ENCODE measurements at regions not wholly inside any gene's neighbourhood (a gene's known extent, or its start where the extent isn't known, plus 50 kb on each side); places are given as distances from the start of the nearest gene placed in this dataset.

DNA sequence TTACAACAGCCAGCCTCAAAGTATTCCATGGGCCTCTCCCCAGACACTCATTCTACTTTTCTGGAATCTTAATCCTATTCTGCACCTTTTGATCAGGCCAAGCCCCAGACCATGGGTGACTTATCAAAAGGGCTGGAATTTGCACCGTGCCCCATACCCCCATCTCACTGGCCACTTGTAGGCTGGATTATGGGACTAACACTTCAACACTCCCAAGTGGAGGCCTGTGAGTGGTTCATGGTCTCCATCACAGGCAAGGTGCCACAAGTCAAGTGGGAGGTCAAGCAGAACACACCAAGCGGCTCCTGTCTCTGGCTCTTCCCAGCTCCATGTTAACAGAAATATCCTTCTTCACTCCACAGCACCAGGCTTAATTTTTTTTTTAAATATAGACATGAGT lies 212.3 kb upstream of the HEY2 start:
- H3K4me2 ChIP-seq: no peak overlapping the region
- H3K9me2 ChIP-seq: no peaks in the 10 kb centered on the region
- TF ChIP-seq EZH2phosphoT487 (IDR thresholded peaks at IDR 0.05; ENCODE audit: borderline replicate concordance, low read depth) (no peak), EP300 (IDR thresholded peaks at IDR 0.05; ENCODE audit: borderline replicate concordance in 1 of 2, low read depth in 1 of 2, low read length in 1 of 2) (no peak), RCOR1 (IDR thresholded peaks at IDR 0.05; ENCODE audit: low read length) (no peak), RFX5 (IDR thresholded peaks at IDR 0.05; ENCODE audit: low read length) (no peak)
- TF ChIP-seq, protein P1, sequence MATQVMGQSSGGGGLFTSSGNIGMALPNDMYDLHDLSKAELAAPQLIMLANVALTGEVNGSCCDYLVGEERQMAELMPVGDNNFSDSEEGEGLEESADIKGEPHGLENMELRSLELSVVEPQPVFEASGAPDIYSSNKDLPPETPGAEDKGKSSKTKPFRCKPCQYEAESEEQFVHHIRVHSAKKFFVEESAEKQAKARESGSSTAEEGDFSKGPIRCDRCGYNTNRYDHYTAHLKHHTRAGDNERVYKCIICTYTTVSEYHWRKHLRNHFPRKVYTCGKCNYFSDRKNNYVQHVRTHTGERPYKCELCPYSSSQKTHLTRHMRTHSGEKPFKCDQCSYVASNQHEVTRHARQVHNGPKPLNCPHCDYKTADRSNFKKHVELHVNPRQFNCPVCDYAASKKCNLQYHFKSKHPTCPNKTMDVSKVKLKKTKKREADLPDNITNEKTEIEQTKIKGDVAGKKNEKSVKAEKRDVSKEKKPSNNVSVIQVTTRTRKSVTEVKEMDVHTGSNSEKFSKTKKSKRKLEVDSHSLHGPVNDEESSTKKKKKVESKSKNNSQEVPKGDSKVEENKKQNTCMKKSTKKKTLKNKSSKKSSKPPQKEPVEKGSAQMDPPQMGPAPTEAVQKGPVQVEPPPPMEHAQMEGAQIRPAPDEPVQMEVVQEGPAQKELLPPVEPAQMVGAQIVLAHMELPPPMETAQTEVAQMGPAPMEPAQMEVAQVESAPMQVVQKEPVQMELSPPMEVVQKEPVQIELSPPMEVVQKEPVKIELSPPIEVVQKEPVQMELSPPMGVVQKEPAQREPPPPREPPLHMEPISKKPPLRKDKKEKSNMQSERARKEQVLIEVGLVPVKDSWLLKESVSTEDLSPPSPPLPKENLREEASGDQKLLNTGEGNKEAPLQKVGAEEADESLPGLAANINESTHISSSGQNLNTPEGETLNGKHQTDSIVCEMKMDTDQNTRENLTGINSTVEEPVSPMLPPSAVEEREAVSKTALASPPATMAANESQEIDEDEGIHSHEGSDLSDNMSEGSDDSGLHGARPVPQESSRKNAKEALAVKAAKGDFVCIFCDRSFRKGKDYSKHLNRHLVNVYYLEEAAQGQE (IDR thresholded peaks at IDR 0.05; ENCODE audit: low read depth, low read length): no peak
- H3K4me1 ChIP-seq (ENCODE audit: control insufficient read depth in 1 of 2, insufficient read depth in 2 of 2, low read depth in 1 of 2, low read length in 1 of 2): no peaks in the 10 kb centered on the region
- DNase-seq: no peak
- H3K79me2 ChIP-seq (ENCODE audit: insufficient read depth): no peaks in the 10 kb centered on the region
- ChIA-PET POLR2A (no interaction called here), CTCF (no interaction called here)
- no peak overlapping the region for H3K4me3 ChIP-seq (ENCODE audit: low read depth in 2 of 2, low read length in 1 of 2)
- H3K27me3 ChIP-seq (ENCODE audit: insufficient read depth): peaks cover 14% of the 10 kb centered on the region; the same call in 1 of the 2 replicates
- no peaks in the 10 kb centered on the region for H3K9me3 ChIP-seq
- H3F3A ChIP-seq (replicated peaks; ENCODE audit: insufficient read depth): no peaks in the 10 kb centered on the region
- H2AFZ ChIP-seq (ENCODE audit: low read depth): no peak overlapping the region
- no peaks in the 10 kb centered on the region for H3K36me3 ChIP-seq (replicated peaks in 1 of 2; ENCODE audit: control insufficient read depth in 1 of 2, insufficient read depth in 2 of 2, low read length in 1 of 2)
- WGBS (ENCODE audit: low lambda C conversion rate): 8% methylated on average over 2 of the region's 2 CpGs
- H3K9ac ChIP-seq: no peak overlapping the region
- no peak overlapping the region for H3K27ac ChIP-seq (ENCODE audit: low read depth in 2 of 2, low read length in 1 of 2)
- no peaks in the 10 kb centered on the region for H4K20me1 ChIP-seq (ENCODE audit: insufficient read depth)

DNA sequence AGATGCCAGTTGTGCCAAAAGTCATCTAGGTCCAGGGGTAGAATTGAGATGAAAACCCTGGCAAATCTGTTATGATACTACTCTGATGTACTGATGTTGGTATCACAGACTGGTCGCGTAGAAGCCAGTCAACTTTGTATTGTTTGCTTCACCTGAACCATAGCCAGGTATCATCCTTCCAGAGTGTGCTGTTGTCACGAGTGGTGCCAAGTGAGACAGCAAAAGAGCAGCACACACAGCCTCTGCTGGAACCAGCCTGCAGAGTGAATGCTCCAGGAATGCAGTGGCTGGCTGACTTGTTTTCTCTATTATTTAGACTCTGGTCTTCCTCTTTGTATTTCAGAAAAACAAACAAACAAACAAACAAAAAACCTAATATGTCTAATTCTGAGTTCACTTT lies 209.5 kb upstream of the HEY2 start:
- no peaks in the 10 kb centered on the region for H3K4me1 ChIP-seq (ENCODE audit: control insufficient read depth in 1 of 2, insufficient read depth in 2 of 2, low read depth in 1 of 2, low read length in 1 of 2)
- H3F3A ChIP-seq (replicated peaks; ENCODE audit: insufficient read depth): no peaks in the 10 kb centered on the region
- POLR2A ChIA-PET: no interaction called here
- H3K79me2 ChIP-seq (ENCODE audit: insufficient read depth): no peaks in the 10 kb centered on the region
- no peak overlapping the region for H3K4me2 ChIP-seq
- no peaks in the 10 kb centered on the region for H4K20me1 ChIP-seq (ENCODE audit: insufficient read depth)
- no peak for DNase-seq
- H3K9me3 ChIP-seq: no peaks in the 10 kb centered on the region
- no peak overlapping the region for H2AFZ ChIP-seq (ENCODE audit: low read depth)
- H3K9ac ChIP-seq: no peak overlapping the region
- H3K27ac ChIP-seq (ENCODE audit: low read depth in 2 of 2, low read length in 1 of 2): no peak overlapping the region
- H3K36me3 ChIP-seq (replicated peaks in 1 of 2; ENCODE audit: control insufficient read depth in 1 of 2, insufficient read depth in 2 of 2, low read length in 1 of 2): no peaks in the 10 kb centered on the region
- H3K4me3 ChIP-seq (ENCODE audit: low read depth in 2 of 2, low read length in 1 of 2): no peak overlapping the region
- 10% methylated on average over 3 of the region's 3 CpGs for WGBS (ENCODE audit: low lambda C conversion rate)
- H3K27me3 ChIP-seq (ENCODE audit: insufficient read depth): no peaks in the 10 kb centered on the region; the same call in 1 of the 2 replicates
- TF ChIP-seq MEF2A (IDR thresholded peaks at IDR 0.05; ENCODE audit: borderline replicate concordance, low read depth) (no peak), SIN3A (IDR thresholded peaks at IDR 0.05; ENCODE audit: borderline replicate concordance, low read depth, low read length) (no peak), EP300 (IDR thresholded peaks at IDR 0.05; ENCODE audit: borderline replicate concordance in 1 of 2, low read depth in 1 of 2, low read length in 1 of 2) (no peak), EZH2phosphoT487 (IDR thresholded peaks at IDR 0.05; ENCODE audit: borderline replicate concordance, low read depth) (no peak), FOSL2 (IDR thresholded peaks at IDR 0.05; ENCODE audit: borderline replicate concordance, low read depth) (no peak), GATA2 (CRISPR knock-in tag; IDR thresholded peaks at IDR 0.05) (no peak), FOXM1 (IDR thresholded peaks at IDR 0.05; ENCODE audit: low read depth) (no peak)
- TF ChIP-seq, protein P2, sequence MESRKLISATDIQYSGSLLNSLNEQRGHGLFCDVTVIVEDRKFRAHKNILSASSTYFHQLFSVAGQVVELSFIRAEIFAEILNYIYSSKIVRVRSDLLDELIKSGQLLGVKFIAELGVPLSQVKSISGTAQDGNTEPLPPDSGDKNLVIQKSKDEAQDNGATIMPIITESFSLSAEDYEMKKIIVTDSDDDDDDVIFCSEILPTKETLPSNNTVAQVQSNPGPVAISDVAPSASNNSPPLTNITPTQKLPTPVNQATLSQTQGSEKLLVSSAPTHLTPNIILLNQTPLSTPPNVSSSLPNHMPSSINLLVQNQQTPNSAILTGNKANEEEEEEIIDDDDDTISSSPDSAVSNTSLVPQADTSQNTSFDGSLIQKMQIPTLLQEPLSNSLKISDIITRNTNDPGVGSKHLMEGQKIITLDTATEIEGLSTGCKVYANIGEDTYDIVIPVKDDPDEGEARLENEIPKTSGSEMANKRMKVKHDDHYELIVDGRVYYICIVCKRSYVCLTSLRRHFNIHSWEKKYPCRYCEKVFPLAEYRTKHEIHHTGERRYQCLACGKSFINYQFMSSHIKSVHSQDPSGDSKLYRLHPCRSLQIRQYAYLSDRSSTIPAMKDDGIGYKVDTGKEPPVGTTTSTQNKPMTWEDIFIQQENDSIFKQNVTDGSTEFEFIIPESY (IDR thresholded peaks at IDR 0.05; ENCODE audit: borderline replicate concordance, low read depth): no peak
- H3K9me2 ChIP-seq: no peaks in the 10 kb centered on the region
- CTCF ChIA-PET: no interaction called here
